ENCODE measurements at regions not wholly inside any gene's neighbourhood (a gene's known extent, or its start where the extent isn't known, plus 50 kb on each side); places are given as distances from the start of the nearest gene placed in this dataset.

DNA sequence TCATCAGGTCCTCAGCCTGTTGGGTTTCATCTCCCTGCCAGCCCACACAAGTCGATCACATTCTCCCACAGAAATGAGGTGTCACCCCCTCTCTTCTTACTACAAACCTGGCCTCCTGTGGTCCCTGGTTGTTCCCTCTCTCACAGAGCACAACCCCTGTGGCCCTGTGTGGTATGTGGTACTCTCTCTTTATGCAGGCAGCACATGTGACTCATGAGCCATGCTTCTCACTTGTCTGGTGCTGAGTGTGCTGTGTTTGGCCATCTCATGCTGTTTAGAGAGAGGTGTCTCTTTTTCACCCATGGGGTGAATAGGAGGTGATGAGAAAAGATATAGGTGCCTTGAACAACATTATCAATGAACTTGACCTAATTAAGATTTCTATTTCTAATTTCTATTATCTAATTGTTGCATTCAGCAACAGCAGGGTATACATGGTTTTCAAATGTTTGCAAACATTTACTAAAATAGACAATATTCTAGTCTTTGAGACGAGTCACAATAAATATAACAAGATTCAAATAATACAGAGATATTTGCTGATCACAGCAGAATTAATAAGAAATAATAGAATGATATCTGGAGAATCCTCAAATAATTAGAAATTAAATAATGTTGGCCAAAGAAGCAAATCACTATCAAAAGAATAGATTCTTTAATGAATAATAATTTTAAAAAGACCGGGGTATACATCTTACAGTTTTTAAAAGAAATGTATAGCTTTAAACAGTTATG is 633.8 kb upstream of the IGFBP3 start:
- DNase-seq (ENCODE audit: low read depth) = peak; percentile 63

DNA sequence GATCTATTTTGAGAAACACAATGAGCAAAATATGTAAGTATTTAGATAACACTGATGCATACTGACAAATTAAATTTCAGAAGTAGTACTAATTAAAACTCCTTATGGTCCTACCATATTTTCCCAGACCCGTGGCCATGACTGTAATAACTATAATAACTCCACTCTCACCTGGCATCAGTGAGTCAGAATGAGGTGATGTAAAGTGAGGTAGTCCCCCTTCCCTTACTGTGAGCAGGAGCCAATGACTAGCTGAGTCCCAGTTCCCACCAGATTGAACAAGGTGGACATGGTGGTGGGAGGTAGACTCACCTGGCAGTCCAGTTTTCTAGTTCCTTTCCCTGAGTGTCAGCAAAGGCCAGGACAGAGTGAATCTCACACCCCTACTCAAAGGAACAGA is 630.5 kb upstream of the IGFBP3 start:
- DNase-seq (ENCODE audit: low read depth) = no peak

DNA sequence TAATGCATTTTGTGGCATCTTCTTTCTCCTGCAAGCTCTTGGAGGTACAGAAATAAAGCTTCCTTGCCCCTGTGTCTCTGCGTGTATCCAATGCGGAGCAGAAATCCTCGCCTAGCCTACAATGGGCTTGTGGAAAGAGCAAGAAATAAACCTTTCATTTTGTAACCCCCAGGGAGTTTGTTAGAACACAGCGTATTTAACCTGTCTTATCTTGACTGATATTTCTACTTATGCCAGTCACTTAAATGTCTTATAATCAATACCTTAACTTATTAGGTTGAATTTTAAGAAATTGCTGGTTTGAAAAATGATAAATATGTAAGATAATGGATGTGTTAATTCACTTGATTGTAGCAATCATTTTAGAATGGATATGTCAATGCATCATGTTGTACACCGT is 629.8 kb upstream of the IGFBP3 start:
- DNase-seq (ENCODE audit: low read depth) = no peak

DNA sequence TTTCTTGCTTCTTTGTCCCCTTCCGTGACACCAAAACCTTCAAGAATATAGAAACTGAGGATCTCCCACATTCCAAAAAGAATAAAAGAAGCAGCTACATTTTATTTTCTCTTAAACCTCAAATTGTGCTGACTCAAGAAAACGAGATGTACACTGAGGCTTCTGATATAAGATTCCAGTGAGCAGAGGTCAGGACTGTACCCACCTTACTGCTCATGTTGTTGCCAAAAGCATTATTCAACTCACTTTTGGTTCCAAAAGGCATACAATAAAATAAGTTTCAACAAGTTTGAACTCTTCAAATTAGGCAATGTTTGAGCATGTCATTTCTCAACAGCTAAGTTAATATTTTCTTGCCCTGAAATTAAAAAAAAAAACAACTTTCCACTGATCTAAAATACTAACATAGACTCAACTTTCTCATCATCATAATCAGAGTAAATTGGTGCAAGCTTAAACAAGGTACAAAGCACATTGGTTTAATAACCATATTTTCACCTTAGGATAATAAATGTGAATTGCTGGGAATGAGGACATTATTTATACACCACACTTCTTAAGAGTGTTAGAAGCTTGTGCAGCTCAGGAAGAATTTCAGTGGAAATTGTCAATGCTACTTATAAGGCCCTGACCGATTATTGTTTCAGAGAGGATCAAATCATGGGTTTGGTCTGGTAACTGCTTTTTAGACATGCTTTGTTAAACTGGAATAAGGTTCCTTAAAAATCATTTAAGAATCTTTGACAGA is 629.0 kb upstream of the IGFBP3 start:
- no peak for DNase-seq (ENCODE audit: low read depth)

DNA sequence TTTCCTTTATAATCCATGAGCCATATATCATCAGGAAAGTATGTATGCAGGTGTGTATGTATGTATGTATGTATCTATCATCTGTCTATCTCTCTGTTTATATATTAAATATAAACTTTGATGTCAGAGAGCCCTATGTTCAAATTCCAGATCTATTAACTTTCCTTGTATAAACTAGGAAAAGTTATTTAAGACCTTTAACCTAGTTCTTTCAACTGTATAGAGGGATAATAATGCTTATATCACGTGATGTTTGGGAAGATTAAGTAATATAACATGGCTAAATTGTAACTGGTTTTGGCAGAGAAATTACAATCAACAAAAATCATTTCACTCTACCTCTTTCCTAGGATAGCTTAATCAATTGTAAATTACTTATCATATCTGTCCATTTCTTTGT is 628.3 kb upstream of the IGFBP3 start:
- DNase-seq (ENCODE audit: low read depth) = no peak

DNA sequence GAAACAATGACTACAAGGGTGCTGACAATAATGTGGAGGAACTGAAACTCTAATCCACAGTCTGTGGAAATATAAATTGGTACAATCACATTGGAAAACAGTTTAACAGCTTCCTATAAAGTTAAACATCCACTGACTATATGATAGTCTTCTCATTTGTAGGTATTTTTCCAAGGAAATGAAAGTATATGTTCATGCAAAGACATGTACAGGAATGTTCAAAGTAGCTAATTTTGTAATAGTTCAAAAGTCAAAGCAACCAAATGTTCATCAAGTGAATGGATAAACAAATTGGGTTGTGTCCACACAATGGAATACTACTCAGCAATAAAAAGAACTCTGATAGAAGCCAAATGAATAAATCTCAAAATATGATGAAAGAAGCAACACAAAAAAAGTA is 626.0 kb upstream of the IGFBP3 start:
- no peak for DNase-seq (ENCODE audit: low read depth)

DNA sequence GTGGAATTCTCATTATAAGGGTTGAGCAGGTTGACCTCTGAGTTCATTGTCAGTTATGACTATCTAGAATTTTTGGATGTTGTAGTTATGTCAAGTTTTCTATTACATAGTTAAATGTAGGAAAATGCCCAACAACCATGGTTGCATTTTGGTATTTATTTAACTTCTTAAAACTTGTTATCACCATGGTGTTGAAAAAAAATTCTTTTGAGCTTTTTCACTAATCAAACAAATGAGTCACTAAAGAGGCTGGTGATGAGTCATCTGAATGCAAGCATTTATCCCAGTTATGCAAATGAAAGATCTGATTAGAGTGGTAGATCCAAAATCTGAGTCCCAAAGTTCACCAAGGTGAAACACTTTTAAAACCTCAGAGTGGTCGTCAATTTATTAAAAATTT is 624.7 kb upstream of the IGFBP3 start:
- DNase-seq (ENCODE audit: low read depth) = peak; percentile 85

DNA sequence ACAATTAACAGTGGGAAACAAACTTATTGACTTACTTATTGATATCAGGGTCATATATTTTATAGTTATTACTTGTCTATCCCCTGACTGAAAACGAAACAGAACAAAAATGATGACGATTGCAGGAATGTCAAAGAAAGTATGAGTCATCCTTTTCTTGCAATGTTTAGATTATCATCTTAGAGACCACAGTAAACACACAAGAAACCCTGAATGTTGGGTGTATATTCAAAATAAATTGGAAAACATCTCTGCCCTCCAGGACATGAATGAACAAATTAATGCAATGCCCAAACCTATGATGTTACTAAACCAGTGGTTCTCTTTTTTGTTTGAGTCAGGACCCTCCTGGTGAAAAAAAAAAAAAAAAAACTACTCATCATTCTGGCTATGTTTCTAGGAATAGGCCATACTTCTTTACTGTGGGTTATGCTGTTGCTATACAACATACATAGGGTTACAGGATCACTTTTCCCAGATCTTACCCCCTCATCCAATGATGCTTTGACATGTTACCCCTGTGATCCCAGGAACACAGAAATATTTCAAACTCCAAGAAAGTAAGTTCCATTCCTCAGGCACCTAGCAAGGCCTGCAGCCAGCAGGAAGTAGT is 623.4 kb upstream of the IGFBP3 start:
- peak; percentile 55 for DNase-seq (ENCODE audit: low read depth)

DNA sequence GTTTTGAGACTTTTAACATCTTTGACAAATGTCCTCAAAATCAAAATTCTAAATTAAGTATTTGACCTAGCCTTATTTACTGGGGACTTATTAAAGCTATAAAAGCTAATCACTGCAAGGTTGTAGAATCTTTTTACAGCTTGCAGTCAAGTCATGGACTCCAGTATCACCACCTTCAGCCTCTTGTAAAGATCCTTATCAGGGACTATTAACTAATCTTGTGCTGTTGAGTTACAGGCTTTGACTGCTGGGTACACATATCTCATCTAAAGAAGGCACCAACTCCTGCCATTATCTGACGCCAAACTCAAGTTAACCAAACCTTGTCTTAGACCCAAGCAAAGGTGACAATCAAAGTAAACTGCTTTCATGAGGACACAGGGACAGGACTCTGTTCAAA is 621.0 kb upstream of the IGFBP3 start:
- no peak for DNase-seq (ENCODE audit: low read depth)

DNA sequence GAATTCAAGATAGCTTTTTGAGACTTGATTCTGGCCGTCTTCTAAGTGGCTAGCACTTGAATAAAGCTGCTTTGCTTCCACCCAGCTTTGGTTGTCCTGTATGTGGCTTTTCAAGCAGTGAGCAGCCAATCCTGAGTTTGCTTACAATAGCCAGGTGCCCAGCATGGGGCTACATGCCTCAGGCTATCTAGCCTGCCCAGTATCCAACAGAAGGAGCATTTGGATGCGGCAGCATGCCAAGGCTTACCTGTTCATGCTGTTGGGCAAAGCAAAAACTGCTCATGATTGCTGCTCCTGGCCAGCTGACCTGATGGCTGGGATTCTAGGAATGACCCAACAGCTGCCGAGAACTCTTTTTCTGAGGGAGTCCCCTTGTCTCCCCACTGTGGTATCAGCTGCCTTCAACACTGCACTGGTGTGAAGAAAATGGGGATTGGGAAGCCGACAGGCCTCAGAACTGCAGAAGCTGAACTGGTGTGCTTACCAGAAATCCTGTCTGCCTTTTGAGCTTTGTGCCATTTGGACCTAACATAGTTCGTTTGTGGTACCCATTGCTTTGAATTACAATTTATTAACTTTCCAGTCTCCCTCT is 618.9 kb upstream of the IGFBP3 start:
- DNase-seq (ENCODE audit: low read depth) = no peak

DNA sequence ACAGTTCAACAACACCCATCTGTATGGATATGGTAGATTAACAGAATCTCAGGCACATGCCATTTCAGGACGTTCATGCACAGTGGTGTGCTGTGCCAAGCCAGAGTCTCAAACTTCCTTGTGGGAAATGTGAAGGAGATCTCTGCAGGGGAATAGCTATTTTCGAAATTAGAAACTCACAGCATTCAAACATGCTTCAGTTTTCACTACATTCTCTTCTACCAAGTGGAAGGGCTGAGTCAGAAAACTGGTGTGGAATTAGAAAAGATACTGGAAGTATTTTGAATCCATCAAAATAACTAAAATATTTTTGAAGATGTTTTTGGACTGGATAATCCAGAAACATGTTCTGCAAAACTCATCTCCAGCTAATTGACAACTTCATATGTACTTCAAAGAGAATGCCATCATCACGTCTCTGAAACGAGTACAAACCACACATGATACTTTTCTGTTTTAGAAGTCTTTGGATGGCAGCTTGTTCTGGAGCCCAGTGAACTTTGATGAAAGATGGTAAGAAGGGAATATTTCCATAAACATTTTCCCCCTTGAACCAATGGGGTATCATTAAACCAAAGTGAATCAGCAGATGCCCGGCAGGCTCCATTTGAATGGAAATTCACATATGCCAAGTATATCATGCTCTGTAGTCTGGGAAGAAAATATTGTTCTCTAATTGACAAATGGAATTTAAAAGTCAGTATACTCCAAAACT is 616.3 kb upstream of the IGFBP3 start:
- no peak for DNase-seq (ENCODE audit: low read depth)

DNA sequence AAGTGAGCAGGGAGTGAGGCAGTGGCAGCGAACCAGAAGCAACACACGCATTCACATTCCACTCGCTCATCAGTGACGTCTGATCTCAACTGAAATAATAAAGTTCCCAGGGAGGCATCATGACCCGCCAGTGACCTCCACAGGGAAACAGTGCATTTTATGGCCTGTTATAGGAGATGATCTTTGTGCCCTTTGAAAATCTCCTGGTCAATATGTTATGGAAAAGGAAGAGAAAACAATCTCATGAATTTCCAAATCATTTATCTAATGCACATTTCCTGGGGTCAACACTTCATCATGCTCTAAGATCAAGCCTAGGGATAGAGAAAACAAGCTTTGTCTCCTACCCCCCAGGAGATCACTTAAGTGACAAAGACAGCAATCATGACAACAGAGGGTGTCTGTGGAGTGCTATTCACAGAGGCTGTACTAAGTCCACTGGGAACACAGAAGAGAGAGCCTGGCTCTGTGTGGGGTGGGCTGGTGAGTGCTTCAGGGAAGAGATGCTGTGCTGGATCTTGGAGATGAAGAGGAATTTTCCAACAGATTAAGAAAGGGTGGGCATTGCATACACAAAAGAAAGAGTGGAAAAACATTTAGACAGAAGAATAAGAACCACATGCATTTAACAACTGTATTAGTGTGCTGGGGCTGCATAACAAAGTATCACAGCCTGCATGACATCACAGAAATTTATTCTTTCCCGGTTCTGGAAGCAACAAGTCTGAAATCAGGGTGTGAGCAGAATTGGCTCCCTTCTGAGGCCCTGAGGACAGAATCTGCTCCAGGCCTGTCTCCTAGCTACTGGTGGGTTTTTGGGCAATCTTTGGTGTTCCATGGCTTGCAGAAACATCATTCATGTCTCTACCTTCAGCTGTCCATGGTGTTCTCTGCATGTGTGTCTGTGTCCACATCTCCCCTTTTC is 613.9 kb upstream of the IGFBP3 start:
- no peak for DNase-seq (ENCODE audit: low read depth)

DNA sequence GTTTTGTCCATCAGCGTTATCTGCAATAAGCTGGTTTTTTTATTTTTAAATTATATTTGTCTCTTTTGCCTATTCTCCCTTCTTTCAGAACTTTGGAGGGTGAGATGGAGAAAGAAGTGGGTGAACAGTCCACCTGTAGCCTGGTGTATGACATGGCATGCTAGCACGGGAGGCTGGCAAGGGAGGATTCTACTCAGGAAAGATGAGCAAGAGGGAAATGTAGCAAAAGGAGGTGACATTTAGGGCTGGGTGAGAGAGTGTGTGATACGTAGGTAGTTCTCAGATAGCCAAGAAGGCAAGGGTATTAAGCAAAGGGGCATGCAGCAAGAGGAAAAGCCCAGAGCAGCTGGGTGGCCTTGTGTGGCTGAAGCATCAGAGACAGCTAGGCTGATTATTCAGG is 612.9 kb upstream of the IGFBP3 start:
- DNase-seq (ENCODE audit: low read depth) = no peak

DNA sequence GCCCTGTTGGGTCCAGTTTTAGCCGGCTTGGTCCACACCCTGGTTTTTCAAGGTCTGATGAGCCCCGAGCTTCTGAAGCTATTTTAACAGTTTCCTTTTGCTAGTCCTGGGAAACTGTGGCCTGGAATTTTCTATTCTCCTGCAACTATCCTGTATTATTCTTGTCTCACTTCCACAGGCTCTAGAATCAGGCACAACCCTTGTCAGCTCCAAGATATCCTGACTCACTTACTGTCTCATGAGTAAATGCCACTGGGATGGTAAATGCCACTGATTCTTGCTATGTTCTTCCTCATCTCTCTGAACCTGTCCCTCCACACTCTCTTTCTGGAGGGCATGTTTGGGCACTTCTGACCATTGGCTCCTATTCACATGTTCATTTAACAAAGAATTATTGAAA is 611.5 kb upstream of the IGFBP3 start:
- no peak for DNase-seq (ENCODE audit: low read depth)

DNA sequence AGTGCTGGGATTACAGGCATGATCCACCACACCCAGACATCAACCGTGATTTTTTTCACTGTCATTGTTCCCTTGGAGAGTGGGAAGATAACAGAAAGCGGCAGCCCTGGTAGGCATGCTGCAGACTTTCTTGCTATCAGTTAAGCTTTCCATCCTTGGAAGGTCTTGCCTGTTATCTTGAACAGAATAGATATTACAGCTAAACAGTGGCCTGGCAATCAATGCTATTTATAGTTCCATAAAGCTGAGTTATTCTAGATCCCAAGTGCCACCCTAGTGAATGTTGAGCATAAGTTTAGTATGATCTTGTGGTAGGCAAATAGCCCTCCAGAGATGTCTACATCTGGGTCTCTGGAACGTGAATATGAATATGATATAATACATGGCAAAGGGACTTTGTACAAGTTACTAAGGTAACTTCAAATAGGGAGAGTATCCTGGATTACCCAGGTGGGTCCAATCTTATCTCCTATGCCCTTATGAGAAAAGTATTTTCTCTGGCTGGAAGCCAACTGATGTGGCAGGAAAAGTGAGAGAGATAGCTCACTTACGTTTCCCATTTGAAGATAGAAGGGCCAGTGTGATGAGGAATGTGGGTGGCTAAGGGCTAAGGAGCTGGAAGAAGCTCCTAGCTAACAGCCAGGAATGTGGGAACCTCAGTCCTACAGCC is 609.1 kb upstream of the IGFBP3 start:
- no peak for DNase-seq (ENCODE audit: low read depth)

DNA sequence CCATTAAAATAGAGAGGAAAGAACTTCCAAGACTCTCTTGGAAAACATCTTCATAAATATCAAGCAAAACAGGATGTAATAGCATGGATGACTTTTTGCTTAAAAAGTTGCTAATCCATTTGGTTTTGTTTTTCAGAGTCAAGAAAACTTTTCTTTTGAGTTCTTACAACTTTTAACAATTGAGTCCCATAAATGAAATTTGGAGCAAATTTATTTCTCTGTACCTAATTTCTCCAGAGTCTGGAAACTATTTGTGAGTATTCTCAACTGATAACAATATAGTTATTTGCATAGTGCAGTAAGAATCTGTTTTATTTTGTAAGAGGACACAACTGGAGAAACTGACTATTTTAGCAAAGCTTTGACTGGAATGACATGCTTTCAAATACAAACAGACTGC is 606.3 kb upstream of the IGFBP3 start:
- DNase-seq (ENCODE audit: low read depth) = no peak

DNA sequence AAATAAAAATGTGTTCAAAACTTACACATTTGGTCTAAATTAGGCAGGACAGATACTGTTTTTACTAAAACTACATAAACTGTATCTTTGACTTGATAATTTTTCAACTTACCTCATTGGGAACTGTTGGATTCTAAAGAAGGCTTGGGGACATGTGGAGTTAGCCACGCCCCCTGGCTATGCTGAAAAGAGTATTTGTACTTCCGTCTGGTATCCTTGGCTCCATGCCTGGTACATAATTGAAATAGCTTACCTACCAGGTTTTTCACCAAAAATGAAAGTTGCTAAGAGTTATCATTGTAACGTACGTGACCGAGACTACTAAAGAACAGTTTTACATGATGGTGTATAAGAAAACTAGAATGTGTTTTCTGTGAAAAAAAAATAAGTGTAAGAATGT is 604.8 kb upstream of the IGFBP3 start:
- no peak for DNase-seq (ENCODE audit: low read depth)

DNA sequence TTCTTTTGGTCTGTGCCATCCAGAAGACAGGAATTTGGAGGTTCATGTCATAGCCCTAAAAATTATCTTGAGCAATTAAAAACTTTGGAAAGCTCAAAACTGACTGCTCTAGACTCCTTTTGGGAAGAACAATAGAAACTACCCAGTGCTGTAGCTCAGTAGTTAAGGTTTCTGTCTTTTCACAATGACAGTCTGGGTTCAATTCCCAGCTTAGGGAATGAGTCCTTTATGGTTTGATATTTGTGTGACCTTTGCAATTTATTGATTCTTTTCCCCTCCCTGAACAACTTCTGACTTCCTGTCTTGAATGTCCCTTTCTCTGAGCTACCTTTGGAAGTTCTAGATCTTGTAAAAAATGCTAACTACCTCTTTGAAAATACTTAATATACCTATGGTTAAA is 603.3 kb upstream of the IGFBP3 start:
- DNase-seq (ENCODE audit: low read depth) = peak; percentile 2

DNA sequence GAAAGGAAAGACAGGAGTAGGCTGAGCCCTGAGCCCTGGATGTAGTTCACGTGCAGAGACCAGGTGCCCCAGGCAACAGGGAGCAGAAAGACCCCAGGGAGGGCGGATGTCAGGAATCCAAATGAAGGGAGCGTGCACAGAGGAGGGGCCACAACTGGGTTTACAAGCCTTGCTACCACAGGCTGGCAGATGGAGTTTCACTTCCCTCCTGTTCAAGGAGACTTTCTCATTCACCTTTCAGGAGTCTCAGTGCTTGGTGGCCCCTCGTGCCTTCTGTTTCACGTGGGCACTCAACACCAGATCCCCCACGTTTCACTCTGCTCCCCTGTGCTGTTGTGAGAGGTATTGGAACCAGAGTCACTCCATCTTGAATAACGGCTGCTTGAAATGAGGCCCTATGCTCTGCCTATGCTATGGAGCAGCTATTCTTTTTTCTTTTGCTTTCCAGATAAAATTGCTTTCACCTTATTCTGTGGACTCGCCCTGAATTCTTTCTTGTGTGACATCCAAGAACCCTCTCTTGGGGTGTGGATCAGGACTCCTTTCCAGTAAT is 601.4 kb upstream of the IGFBP3 start:
- no peak for DNase-seq (ENCODE audit: low read depth)

DNA sequence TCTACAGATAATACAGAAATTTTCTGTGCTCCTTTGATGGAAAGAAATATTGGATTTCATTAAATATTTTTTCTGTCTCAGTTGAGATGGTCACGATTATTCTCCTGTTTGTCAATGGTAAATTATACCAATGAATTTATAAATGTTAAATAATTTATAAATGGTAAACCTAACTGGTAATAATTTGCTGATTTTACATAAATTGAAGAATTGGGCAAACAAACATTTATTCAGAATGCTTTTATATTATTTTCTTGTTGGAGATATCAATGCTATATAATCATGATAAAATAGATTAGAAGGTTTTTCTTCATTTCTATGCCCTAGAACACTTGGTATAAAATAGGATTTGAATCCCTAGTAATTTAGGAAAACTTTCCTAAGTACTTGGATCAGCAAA is 597.6 kb upstream of the IGFBP3 start:
- no peak for DNase-seq (ENCODE audit: low read depth)

Data from HT1080 (cell line).